ENCODE measurements at regions not wholly inside any gene's neighbourhood (a gene's known extent, or its start where the extent isn't known, plus 50 kb on each side); places are given as distances from the start of the nearest gene placed in this dataset.

DNA sequence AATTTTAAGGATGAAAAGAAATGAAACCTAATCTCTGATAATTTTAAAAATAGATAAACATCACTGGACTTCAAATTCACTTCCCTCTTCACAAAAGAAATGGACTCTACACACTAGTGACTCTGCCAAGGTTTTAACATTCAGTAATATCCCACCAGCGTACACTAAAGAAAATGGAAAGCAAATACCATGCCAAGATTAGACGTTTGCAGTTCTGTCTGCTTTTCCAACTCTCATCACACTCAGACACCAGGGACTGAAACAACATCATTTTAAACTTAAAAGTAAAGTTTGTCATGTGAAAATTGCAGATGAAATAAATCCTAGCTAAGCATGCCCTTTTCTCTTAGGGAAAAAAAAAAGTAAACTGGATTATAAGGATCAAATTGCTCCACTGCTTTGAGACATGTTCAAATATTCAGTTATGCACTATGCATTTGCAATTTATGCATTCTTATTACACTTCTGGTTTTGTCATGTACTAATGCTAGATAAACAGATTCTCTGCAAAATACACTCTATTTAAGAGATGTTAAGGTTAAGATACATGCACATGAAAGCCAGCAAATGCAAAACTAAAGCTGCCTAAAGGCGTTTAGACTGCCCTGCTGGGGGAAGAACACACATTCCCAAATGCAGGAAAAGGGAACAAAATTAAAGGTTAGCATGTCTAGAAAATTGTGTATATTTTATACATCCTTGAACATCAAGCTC, 534.4 kb upstream of the EPHA5 start:
- Histone ChIP-seq H3K9me3 (ENCODE audit: low read depth) (no peaks in the 10 kb centered on the region), H4K20me1 (ENCODE audit: insufficient read depth) (no peaks in the 10 kb centered on the region), H3K4me1 (ENCODE audit: insufficient read depth) (no peaks in the 10 kb centered on the region), H3K4me2 (ENCODE audit: unreplicated experiment) (no peak overlapping the region), H3F3A (ENCODE audit: insufficient read depth) (no peaks in the 10 kb centered on the region), H3K36me3 (ENCODE audit: low read depth) (no peaks in the 10 kb centered on the region), H3K9me2 (ENCODE audit: insufficient read depth) (no peaks in the 10 kb centered on the region), H3K27me3 (replicated peaks; ENCODE audit: insufficient read depth) (no peaks in the 10 kb centered on the region), H3K4me3 (no peak overlapping the region), H3K27ac (no peak overlapping the region), H2AFZ (no peak overlapping the region), H3K9ac (no peak overlapping the region), H3K79me2 (ENCODE audit: insufficient read depth) (no peaks in the 10 kb centered on the region)
- TF ChIP-seq EZH2 (IDR thresholded peaks at IDR 0.05; ENCODE audit: insufficient read depth, poor library complexity, severe bottlenecking) (no peak), EZH2phosphoT487 (IDR thresholded peaks at IDR 0.05; ENCODE audit: insufficient read depth, low read depth) (no peak)
- 10 to 14% methylated on average over 3 of the region's 3 CpGs for WGBS, 2 experiments (ENCODE audit: low coverage in 1 of 2, low lambda C conversion rate in 2 of 2, missing lambda C conversion rate in 2 of 2)
- no peak for DNase-seq
- in situ Hi-C loops (cut with MboI), result no loop called here

DNA sequence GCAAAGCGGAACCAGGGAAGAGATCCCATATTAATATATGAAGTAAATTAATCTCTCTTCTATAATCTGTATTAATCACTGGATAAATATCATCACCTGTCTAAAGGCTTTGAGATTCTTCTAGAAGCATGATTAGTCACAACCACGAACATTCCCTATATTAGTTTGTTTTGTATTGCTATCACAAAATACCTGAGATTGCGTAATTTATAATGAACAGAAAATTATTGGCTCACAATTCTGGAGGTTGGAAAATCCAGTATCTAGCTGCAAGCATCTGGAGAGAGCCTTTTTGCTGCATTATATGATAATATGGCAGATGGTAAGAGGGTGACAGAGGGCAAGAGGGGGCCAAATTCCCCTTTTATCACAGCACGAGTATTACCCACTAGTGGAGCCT, 532.6 kb upstream of the EPHA5 start:
- in situ Hi-C loops (cut with MboI), result no loop called here
- WGBS, 2 experiments (ENCODE audit: low coverage in 1 of 2, low lambda C conversion rate in 2 of 2, missing lambda C conversion rate in 2 of 2), result 31 to 32% methylated on average over 4 of the region's 4 CpGs
- TF ChIP-seq EZH2phosphoT487 (IDR thresholded peaks at IDR 0.05; ENCODE audit: insufficient read depth, low read depth) (no peak), EZH2 (IDR thresholded peaks at IDR 0.05; ENCODE audit: insufficient read depth, poor library complexity, severe bottlenecking) (no peak)

GRCh38 chr4:66197451-66197850, 527.2 kb upstream of the EPHA5 start:
- in situ Hi-C loops (cut with MboI), result no loop called here
- H3F3A ChIP-seq (ENCODE audit: insufficient read depth), result no peaks in the 10 kb centered on the region
- WGBS, 2 experiments (ENCODE audit: low coverage in 1 of 2, low lambda C conversion rate in 2 of 2, missing lambda C conversion rate in 2 of 2), result 3 to 6% methylated on average over 1 of the region's 1 CpG
- H3K9ac ChIP-seq, result no peak overlapping the region
- no peak overlapping the region for H3K27ac ChIP-seq
- H3K79me2 ChIP-seq (ENCODE audit: insufficient read depth), result no peaks in the 10 kb centered on the region
- H3K36me3 ChIP-seq (ENCODE audit: low read depth), result no peaks in the 10 kb centered on the region
- H2AFZ ChIP-seq, result no peak overlapping the region
- H4K20me1 ChIP-seq (ENCODE audit: insufficient read depth), result no peaks in the 10 kb centered on the region
- no peaks in the 10 kb centered on the region for H3K9me3 ChIP-seq (ENCODE audit: low read depth)
- H3K4me3 ChIP-seq, result no peak overlapping the region
- H3K4me2 ChIP-seq (ENCODE audit: unreplicated experiment), result no peak overlapping the region
- no peak for TF ChIP-seq EZH2 (IDR thresholded peaks at IDR 0.05; ENCODE audit: insufficient read depth, poor library complexity, severe bottlenecking)
- TF ChIP-seq EZH2phosphoT487 (IDR thresholded peaks at IDR 0.05; ENCODE audit: insufficient read depth, low read depth), result no peak
- no peaks in the 10 kb centered on the region for H3K4me1 ChIP-seq (ENCODE audit: insufficient read depth)
- no peak for DNase-seq
- no peaks in the 10 kb centered on the region for H3K27me3 ChIP-seq (replicated peaks; ENCODE audit: insufficient read depth)
- no peaks in the 10 kb centered on the region for H3K9me2 ChIP-seq (ENCODE audit: insufficient read depth)

More for the DNA sequence above, 532.6 kb upstream of the EPHA5 start:
- Histone ChIP-seq H3K9me3 (ENCODE audit: low read depth) (no peaks in the 10 kb centered on the region), H3K79me2 (ENCODE audit: insufficient read depth) (no peaks in the 10 kb centered on the region), H3K4me1 (ENCODE audit: insufficient read depth) (no peaks in the 10 kb centered on the region), H3K27me3 (replicated peaks; ENCODE audit: insufficient read depth) (no peaks in the 10 kb centered on the region), H3K4me3 (no peak overlapping the region), H3K9me2 (ENCODE audit: insufficient read depth) (no peaks in the 10 kb centered on the region), H3F3A (ENCODE audit: insufficient read depth) (no peaks in the 10 kb centered on the region), H3K27ac (no peak overlapping the region), H2AFZ (no peak overlapping the region), H3K36me3 (ENCODE audit: low read depth) (no peaks in the 10 kb centered on the region), H4K20me1 (ENCODE audit: insufficient read depth) (no peaks in the 10 kb centered on the region), H3K4me2 (ENCODE audit: unreplicated experiment) (no peak overlapping the region), H3K9ac (no peak overlapping the region)
- DNase-seq, result no peak

- in situ Hi-C loops (cut with MboI), result no loop called here
- Histone ChIP-seq H3K9ac (no peak overlapping the region), H3K79me2 (ENCODE audit: insufficient read depth) (no peaks in the 10 kb centered on the region), H2AFZ (no peak overlapping the region), H3K9me2 (ENCODE audit: insufficient read depth) (no peaks in the 10 kb centered on the region), H3K9me3 (ENCODE audit: low read depth) (no peaks in the 10 kb centered on the region), H3K36me3 (ENCODE audit: low read depth) (no peaks in the 10 kb centered on the region), H3K4me2 (ENCODE audit: unreplicated experiment) (no peak overlapping the region), H3F3A (ENCODE audit: insufficient read depth) (no peaks in the 10 kb centered on the region), H3K4me3 (no peak overlapping the region), H3K27me3 (replicated peaks; ENCODE audit: insufficient read depth) (no peaks in the 10 kb centered on the region), H3K27ac (no peak overlapping the region), H3K4me1 (ENCODE audit: insufficient read depth) (no peaks in the 10 kb centered on the region), H4K20me1 (ENCODE audit: insufficient read depth) (no peaks in the 10 kb centered on the region)
- no peak for DNase-seq
- no peak for TF ChIP-seq EZH2phosphoT487 (IDR thresholded peaks at IDR 0.05; ENCODE audit: insufficient read depth, low read depth)
- TF ChIP-seq EZH2 (IDR thresholded peaks at IDR 0.05; ENCODE audit: insufficient read depth, poor library complexity, severe bottlenecking), result no peak
- WGBS, 2 experiments (ENCODE audit: low coverage in 1 of 2, low lambda C conversion rate in 2 of 2, missing lambda C conversion rate in 2 of 2), result 9 to 29% methylated on average over 1 of the region's 1 CpG
Observed at GRCh38 chr4:66193487-66193886, 523.2 kb upstream of the EPHA5 start.

Measured in GM23248 (cell line).